ENCODE measurements at regions not wholly inside any gene's neighbourhood (a gene's known extent, or its start where the extent isn't known, plus 50 kb on each side); places are given as distances from the start of the nearest gene placed in this dataset.

- H3K9ac ChIP-seq (ENCODE audit: extremely low read depth, insufficient read length, low read length), result no peak overlapping the region
- H3T11ph ChIP-seq (ENCODE audit: low read length), result no peak overlapping the region
- H2BK20ac ChIP-seq (ENCODE audit: low read depth, low read length, poor library complexity, severe bottlenecking), result no peak overlapping the region
- no peak overlapping the region for H4K5ac ChIP-seq (ENCODE audit: insufficient read length, low read depth, low read length)
- no peak overlapping the region for H3K4me2 ChIP-seq (ENCODE audit: insufficient read depth, insufficient read length, low read length)
- H3K9me3 Mint-ChIP-seq, result peaks cover 34 to 64% of the 10 kb centered on the region in 2 experiments
- H2BK15ac ChIP-seq (ENCODE audit: low read depth, low read length), result no peak overlapping the region
- H4K91ac ChIP-seq (ENCODE audit: insufficient read length, low read depth, low read length), result no peak overlapping the region
- no peak overlapping the region for H3K18ac ChIP-seq (ENCODE audit: insufficient read length, low read depth, low read length)
- H2AK5ac ChIP-seq (ENCODE audit: insufficient read length, low read length), result no peak overlapping the region
- no peak overlapping the region for H2BK120ac ChIP-seq (ENCODE audit: low read depth, low read length, poor library complexity, severe bottlenecking)
- no peak overlapping the region for H3K23ac ChIP-seq (ENCODE audit: insufficient read length, low read depth, low read length)
- peak; percentile 57 for DNase-seq
- H3K23me2 ChIP-seq (ENCODE audit: insufficient read length, low read depth, low read length, poor library complexity, severe bottlenecking), result no peaks in the 10 kb centered on the region
- peaks cover 17 to 19% of the 10 kb centered on the region in 2 experiments for H3K4me1 Mint-ChIP-seq
- H3K4me3 Mint-ChIP-seq, result 0 out of 5 replicates have a peak overlapping the region, but pooled peaks of 1 of the 2 experiments have one; percentile 54
- H4K8ac ChIP-seq (replicated peaks; ENCODE audit: insufficient read length, low read depth, low read length), result no peak overlapping the region
- no peak overlapping the region for H2AFZ ChIP-seq (ENCODE audit: low read length)
- H3K14ac ChIP-seq (ENCODE audit: insufficient read depth, low read length), result no peak overlapping the region
- H3K27ac ChIP-seq (ENCODE audit: insufficient read length, low read depth, low read length), result no peak overlapping the region
- WGBS (ENCODE audit: extremely low coverage, insufficient read length, low lambda C conversion rate), result no CpG with 5 or more reads among the region's 1 CpG
- H3K4me1 ChIP-seq (ENCODE audit: insufficient read depth, low read length), result peaks cover 3% of the 10 kb centered on the region; the same call in 1 of the 2 replicates
- H3K27me3 ChIP-seq (ENCODE audit: insufficient read depth, low read length), result no peaks in the 10 kb centered on the region
- H3K79me2 ChIP-seq (ENCODE audit: insufficient read depth, low read length), result no peaks in the 10 kb centered on the region
- TF ChIP-seq CTCF (conservative IDR thresholded peaks at IDR 0.05), result peak; percentile 69; the same call in 2 of the 3 replicates
- H2BK12ac ChIP-seq (ENCODE audit: insufficient read length, low read depth, low read length), result no peak overlapping the region
- peak overlapping the region in 1 of 3 experiments; percentile 71; a peak in 1 of 7 replicates for H3K27ac Mint-ChIP-seq
- H4K20me1 ChIP-seq (ENCODE audit: control insufficient read depth, insufficient read depth, insufficient read length), result no peaks in the 10 kb centered on the region
- H3K27me3 Mint-ChIP-seq (ENCODE audit: low read depth), result no peaks in the 10 kb centered on the region; the same call in none of the 2 replicates
- H3K9me3 ChIP-seq (ENCODE audit: control insufficient read depth, low read depth, low read length), result peaks cover 19% of the 10 kb centered on the region
- no peaks in the 10 kb centered on the region for H3K79me1 ChIP-seq (ENCODE audit: insufficient read depth, low read depth, low read length, poor library complexity, severe bottlenecking)
- H3K36me3 Mint-ChIP-seq (ENCODE audit: insufficient read depth in 1 of 3, low read depth in 3 of 3), result peaks cover 15 to 40% (median 29%) of the 10 kb centered on the region in 3 experiments; a peak in 6 of 7 replicates
- no peak overlapping the region for H3K56ac ChIP-seq (ENCODE audit: insufficient read length, low read depth, low read length)
- H2BK5ac ChIP-seq (ENCODE audit: insufficient read length, low read length), result no peak overlapping the region
- H3K4ac ChIP-seq (ENCODE audit: low read depth, low read length), result no peak overlapping the region
These were observed 729.3 kb upstream of the ACTRT1 start for GRCh38 chrX:128781506-128781905.

Data from H9 (cell line).